ENCODE measurements at regions not wholly inside any gene's neighbourhood (a gene's known extent, or its start where the extent isn't known, plus 50 kb on each side); places are given as distances from the start of the nearest gene placed in this dataset.

DNA sequence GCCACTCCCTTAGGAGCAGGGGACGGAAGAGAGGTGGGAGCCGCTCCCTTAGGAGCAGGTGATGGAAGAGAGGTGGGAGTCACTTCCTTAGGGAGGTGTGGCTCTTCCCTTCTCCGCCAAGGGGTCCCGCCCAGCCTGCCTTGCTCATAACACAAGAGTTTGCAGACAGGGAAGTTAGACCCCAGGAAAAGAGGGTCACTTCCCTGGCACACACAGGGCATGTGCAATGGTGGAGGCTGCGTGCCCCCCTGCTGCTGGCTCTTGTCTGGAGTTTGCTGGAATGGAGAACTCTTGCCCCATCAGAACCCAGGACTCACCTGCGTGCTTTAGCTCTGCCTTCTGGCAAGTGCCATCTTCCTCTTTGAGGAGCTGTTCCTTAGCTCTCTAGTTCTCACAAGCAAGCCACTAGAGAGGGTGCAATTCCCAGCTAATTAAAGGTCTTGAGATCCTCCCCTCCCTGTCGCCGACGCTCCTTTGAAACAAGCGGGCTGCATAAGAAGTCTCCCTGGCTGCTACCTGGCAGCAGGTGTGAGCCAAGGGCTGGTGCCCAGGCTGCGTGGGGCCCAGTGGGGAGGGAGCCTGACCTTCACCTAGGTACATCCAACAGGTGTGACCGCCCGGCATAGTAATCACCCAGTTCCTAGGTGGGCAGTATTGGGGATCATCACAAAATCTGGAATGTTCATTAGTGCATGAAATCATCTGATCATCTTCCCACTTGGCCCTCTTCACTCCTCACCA is 281.6 kb downstream of the ZNF536 start:
- H3K9me3 ChIP-seq (ENCODE audit: low read length) = no peaks in the 10 kb centered on the region
- peaks cover 0 to 20% of the 10 kb centered on the region in 2 donors for H3K27me3 Mint-ChIP-seq
- H3K36me3 ChIP-seq (ENCODE audit: insufficient read depth, low read length) = no peaks in the 10 kb centered on the region
- no peak for DNase-seq
- H3K4me3 Mint-ChIP-seq = no peak overlapping the region
- H3K9me3 Mint-ChIP-seq = peaks cover 0 to 2% (median 0%) of the 10 kb centered on the region in 5 donors
- CTCF ChIA-PET = interaction anchor here (1.0 kb wide), 1 partner anchor 12 kb away, joined by 4 read pairs; no protein-coding TSS in a partner anchor
- no peaks in the 10 kb centered on the region for H3K4me1 ChIP-seq (ENCODE audit: insufficient read depth, low read length)
- POLR2A ChIA-PET = no interaction called here
- H3K27ac Mint-ChIP-seq = no peak overlapping the region
- H3K4me3 ChIP-seq (ENCODE audit: low read length) = no peak overlapping the region
- no peak overlapping the region for H3K27ac ChIP-seq (ENCODE audit: low read depth, low read length)
- H3K36me3 Mint-ChIP-seq = no peaks in the 10 kb centered on the region
- no peaks in the 10 kb centered on the region for H3K27me3 ChIP-seq (ENCODE audit: insufficient read depth, low read length, poor library complexity, severe bottlenecking)
- no peaks in the 10 kb centered on the region for H3K4me1 Mint-ChIP-seq

DNA sequence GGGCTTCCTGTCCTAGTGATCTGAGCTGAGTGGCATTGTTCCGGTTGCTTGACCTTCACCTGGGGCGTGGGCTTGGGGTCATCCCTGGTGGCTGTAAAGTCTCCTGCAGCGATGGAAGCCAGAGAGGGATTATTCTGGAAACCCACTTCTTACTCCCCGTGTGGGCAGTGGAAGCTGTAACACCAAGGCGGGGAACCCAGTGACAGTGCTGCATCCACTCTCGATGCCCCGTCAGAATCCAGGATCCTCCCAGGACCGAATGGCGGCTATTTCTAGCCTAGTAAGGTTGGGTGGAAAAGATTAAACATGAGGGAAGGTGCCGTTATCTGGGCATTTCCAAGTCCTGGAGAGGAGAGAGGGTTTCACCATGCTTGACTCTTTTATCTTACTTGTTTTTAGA is 280.6 kb downstream of the ZNF536 start:
- Mint-ChIP-seq H3K27ac (no peak overlapping the region), H3K4me1 (no peaks in the 10 kb centered on the region), H3K4me3 (no peak overlapping the region), H3K9me3 (no peaks in the 10 kb centered on the region), H3K36me3 (no peaks in the 10 kb centered on the region), H3K27me3 (peaks cover 0 to 28% of the 10 kb centered on the region in 2 donors)
- Histone ChIP-seq H3K9me3 (ENCODE audit: low read length) (no peaks in the 10 kb centered on the region), H3K4me1 (ENCODE audit: insufficient read depth, low read length) (no peaks in the 10 kb centered on the region), H3K4me3 (ENCODE audit: low read length) (no peak overlapping the region), H3K27me3 (ENCODE audit: insufficient read depth, low read length, poor library complexity, severe bottlenecking) (no peaks in the 10 kb centered on the region), H3K27ac (ENCODE audit: low read depth, low read length) (no peak overlapping the region), H3K36me3 (ENCODE audit: insufficient read depth, low read length) (no peaks in the 10 kb centered on the region)
- DNase-seq = no peak
- ChIA-PET POLR2A (no interaction called here), CTCF (interaction anchor here (1.0 kb wide), 1 partner anchor 13 kb away, joined by 4 read pairs; no protein-coding TSS in a partner anchor)

DNA sequence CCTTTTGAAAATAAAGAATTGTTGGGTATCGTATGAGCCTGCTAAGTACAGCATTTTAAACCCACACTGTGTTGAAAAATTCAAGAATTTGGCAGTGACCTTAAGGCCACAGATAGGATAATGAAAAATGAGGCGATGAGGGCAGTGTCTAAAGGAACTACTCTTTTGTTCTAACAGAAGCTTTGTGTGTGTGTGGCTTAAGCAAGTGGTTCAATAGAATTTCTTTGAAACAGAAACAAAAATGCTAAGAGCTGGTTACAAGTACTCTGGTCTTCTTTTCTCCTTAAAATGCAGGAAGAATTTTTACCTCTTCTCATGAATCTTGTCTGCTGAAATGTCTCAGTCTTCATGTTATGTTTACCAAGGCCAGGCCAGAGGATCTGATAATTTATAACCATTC is 279.5 kb downstream of the ZNF536 start:
- Histone ChIP-seq H3K36me3 (ENCODE audit: insufficient read depth, low read length) (no peaks in the 10 kb centered on the region), H3K27me3 (ENCODE audit: insufficient read depth, low read length, poor library complexity, severe bottlenecking) (no peaks in the 10 kb centered on the region), H3K27ac (ENCODE audit: low read depth, low read length) (no peak overlapping the region), H3K4me3 (ENCODE audit: low read length) (no peak overlapping the region), H3K4me1 (ENCODE audit: insufficient read depth, low read length) (no peaks in the 10 kb centered on the region), H3K9me3 (ENCODE audit: low read length) (no peaks in the 10 kb centered on the region)
- H3K36me3 Mint-ChIP-seq = no peaks in the 10 kb centered on the region
- H3K27me3 Mint-ChIP-seq = peaks cover 2 to 34% of the 10 kb centered on the region in 2 donors
- ChIA-PET CTCF (no interaction called here), POLR2A (no interaction called here)
- H3K4me1 Mint-ChIP-seq = no peaks in the 10 kb centered on the region
- H3K27ac Mint-ChIP-seq = no peak overlapping the region
- H3K9me3 Mint-ChIP-seq = no peaks in the 10 kb centered on the region
- DNase-seq = no peak
- no peak overlapping the region for H3K4me3 Mint-ChIP-seq

DNA sequence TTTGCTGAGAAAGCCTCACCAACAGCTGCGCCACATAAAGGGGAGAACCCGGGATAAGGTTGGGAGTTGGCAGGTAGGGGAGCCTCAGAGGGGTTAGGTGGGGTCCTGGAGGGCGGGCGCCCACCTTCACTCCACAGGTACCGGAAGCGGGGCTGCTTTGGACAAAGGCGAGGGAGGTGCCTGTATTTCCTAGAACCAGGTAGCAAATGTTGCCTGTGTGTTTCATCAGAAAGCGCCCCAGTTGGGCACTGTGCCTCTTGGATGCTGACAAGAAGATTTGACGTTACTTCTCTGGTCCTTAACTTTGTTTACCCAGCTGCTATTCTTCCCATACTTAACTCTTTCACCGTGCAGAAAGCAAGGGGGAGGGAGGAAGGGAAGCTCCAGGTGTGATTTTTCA is 278.9 kb downstream of the ZNF536 start:
- Mint-ChIP-seq H3K27ac (no peak overlapping the region), H3K36me3 (no peaks in the 10 kb centered on the region), H3K27me3 (peaks cover 2 to 37% of the 10 kb centered on the region in 2 donors), H3K4me3 (no peak overlapping the region), H3K9me3 (no peaks in the 10 kb centered on the region), H3K4me1 (no peaks in the 10 kb centered on the region)
- H3K27ac ChIP-seq (ENCODE audit: low read depth, low read length) = no peak overlapping the region
- ChIA-PET POLR2A (no interaction called here), CTCF (no interaction called here)
- no peaks in the 10 kb centered on the region for H3K4me1 ChIP-seq (ENCODE audit: insufficient read depth, low read length)
- no peak for DNase-seq
- H3K9me3 ChIP-seq (ENCODE audit: low read length) = no peaks in the 10 kb centered on the region
- no peaks in the 10 kb centered on the region for H3K36me3 ChIP-seq (ENCODE audit: insufficient read depth, low read length)
- H3K4me3 ChIP-seq (ENCODE audit: low read length) = no peak overlapping the region
- H3K27me3 ChIP-seq (ENCODE audit: insufficient read depth, low read length, poor library complexity, severe bottlenecking) = no peaks in the 10 kb centered on the region

DNA sequence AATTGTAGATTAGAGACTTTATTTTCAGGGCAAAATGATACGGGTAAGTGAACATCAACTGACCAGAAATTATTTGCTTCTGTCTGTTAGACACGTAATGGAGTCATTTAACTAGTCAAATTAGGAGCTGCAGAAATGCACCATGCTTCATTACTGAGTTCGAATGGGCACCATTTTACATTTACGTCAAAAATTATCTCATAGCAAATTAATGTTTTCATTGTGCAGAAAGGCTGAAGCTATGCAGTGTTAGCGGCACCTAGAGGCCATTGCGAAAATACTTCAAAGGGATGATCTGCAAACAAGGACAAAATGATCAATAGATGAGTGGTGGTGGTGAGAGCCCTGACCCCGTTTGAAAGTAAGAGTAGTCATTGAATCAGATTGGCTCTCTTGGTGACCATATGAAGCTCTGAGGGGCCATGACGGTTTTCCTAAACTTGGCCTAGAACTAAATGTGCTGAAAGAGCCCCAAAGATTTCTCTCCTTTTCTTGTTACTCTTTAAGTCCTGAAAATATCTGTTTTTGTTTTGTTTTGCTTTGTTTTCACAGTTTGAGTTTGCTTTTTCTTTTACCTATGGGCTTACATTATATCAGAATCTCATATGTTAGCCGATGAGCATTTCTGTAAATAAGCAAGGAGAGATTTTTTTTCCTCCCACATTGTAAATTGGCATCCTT is 277.9 kb downstream of the ZNF536 start:
- no peak overlapping the region for H3K27ac ChIP-seq (ENCODE audit: low read depth, low read length)
- no peaks in the 10 kb centered on the region for H3K9me3 Mint-ChIP-seq
- no peaks in the 10 kb centered on the region for H3K4me1 Mint-ChIP-seq
- CTCF ChIA-PET = interaction anchor here (0.7 kb wide), 1 partner anchor 33 kb away, joined by 3 read pairs; no protein-coding TSS in a partner anchor
- no peak overlapping the region for H3K4me3 ChIP-seq (ENCODE audit: low read length)
- POLR2A ChIA-PET = no interaction called here
- H3K4me3 Mint-ChIP-seq = no peak overlapping the region
- H3K27me3 ChIP-seq (ENCODE audit: insufficient read depth, low read length, poor library complexity, severe bottlenecking) = no peaks in the 10 kb centered on the region
- DNase-seq = no peak
- H3K4me1 ChIP-seq (ENCODE audit: insufficient read depth, low read length) = no peaks in the 10 kb centered on the region
- peaks cover 2 to 31% of the 10 kb centered on the region in 2 donors for H3K27me3 Mint-ChIP-seq
- H3K9me3 ChIP-seq (ENCODE audit: low read length) = no peaks in the 10 kb centered on the region
- H3K36me3 ChIP-seq (ENCODE audit: insufficient read depth, low read length) = no peaks in the 10 kb centered on the region
- no peak overlapping the region for H3K27ac Mint-ChIP-seq
- no peaks in the 10 kb centered on the region for H3K36me3 Mint-ChIP-seq

DNA sequence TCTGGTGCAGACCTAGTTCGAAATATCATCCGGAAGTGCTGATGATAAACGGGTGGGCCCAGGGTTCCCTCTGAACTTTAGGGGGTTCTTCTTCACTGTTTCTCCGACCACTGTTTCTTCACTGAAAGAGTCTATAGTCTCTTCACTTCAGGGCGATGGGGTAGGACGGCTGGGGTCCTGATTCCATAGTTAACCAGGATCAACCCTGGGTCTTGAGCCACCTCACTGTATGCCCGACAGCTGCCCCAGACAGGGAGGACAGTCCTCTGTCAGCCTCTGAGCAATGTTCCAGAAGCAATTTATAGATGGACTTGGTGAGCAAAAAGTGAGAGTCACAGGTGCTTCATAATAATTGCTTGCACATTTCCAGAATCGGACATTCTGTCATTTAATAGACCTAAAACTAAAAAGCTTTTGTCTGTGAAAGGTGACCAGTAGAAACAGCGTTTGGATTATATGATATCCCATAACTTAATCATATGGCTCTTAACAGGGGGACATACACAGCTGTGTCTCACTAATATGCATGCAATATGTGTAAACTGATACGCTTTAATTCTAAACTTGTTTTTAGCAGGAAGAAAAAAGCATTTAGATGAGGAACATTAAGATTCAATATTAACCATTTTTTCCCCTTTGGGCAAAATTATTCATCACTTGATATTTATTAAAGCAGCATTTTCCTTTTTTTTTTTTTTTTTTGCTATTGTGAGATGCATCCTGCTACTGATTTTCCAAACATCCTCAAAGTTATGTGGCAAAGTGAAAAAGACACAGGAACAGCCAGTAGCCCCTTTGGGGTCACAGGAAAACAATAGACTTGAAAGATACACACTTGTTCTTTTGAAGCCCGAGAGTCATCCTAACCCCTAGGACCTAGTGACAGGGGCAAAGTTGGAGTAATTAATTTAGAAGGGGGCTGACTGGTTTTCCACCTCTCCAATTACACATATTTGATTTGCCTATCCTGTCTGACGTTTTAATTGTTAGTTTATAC is 277.0 kb downstream of the ZNF536 start:
- H3K4me3 Mint-ChIP-seq = no peak overlapping the region
- no peaks in the 10 kb centered on the region for H3K4me1 ChIP-seq (ENCODE audit: insufficient read depth, low read length)
- H3K27ac Mint-ChIP-seq = no peak overlapping the region
- H3K9me3 Mint-ChIP-seq = no peaks in the 10 kb centered on the region
- no peaks in the 10 kb centered on the region for H3K9me3 ChIP-seq (ENCODE audit: low read length)
- peaks cover 2 to 31% of the 10 kb centered on the region in 2 donors for H3K27me3 Mint-ChIP-seq
- no peaks in the 10 kb centered on the region for H3K27me3 ChIP-seq (ENCODE audit: insufficient read depth, low read length, poor library complexity, severe bottlenecking)
- H3K36me3 ChIP-seq (ENCODE audit: insufficient read depth, low read length) = no peaks in the 10 kb centered on the region
- no peak overlapping the region for H3K4me3 ChIP-seq (ENCODE audit: low read length)
- no peak for DNase-seq
- CTCF ChIA-PET = no interaction called here
- H3K4me1 Mint-ChIP-seq = no peaks in the 10 kb centered on the region
- POLR2A ChIA-PET = no interaction called here
- no peaks in the 10 kb centered on the region for H3K36me3 Mint-ChIP-seq
- H3K27ac ChIP-seq (ENCODE audit: low read depth, low read length) = no peak overlapping the region

DNA sequence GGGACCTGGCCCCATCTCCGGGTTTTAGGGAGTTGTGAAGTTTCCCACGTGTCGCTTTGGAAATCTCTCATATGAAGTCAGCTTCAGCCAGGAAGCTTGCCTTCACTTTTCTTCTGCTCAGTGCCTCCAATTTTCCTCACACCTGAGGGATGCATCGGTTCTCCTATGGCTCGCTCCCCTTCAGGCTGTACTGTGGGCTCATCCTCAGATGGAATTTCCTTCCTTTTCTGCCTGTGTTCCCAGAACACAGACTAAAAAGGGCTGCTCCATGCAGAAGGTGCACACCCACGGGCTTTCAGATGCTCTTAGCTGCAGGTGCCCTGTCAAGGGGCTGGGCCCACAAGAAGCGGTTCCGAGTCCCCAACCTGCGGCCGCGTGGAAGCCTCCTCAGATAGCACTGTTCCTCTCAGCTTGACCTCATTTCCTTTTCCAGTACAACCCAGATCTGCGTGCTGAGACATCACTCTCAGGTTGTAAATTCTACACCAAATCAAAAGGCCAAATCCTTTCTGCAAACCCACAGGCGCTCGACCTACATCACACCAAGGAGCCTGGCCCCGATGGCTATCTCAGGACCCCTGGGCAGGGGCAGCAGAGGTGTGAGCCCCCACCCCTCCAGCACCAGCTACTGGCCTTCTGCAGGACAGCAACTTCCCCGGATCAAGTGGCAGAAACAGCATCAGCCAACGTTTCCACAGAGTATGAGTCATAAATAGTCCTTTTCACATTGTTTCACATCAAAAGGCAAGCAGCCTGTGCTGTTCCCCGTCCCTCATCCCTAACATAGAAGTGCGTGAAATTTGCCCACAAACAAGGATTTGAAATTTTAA is 275.9 kb downstream of the ZNF536 start:
- Histone ChIP-seq H3K4me1 (ENCODE audit: insufficient read depth, low read length) (no peaks in the 10 kb centered on the region), H3K36me3 (ENCODE audit: insufficient read depth, low read length) (no peaks in the 10 kb centered on the region), H3K9me3 (ENCODE audit: low read length) (no peaks in the 10 kb centered on the region), H3K4me3 (ENCODE audit: low read length) (no peak overlapping the region), H3K27ac (ENCODE audit: low read depth, low read length) (no peak overlapping the region), H3K27me3 (ENCODE audit: insufficient read depth, low read length, poor library complexity, severe bottlenecking) (no peaks in the 10 kb centered on the region)
- H3K36me3 Mint-ChIP-seq = no peaks in the 10 kb centered on the region
- ChIA-PET CTCF (no interaction called here), POLR2A (no interaction called here)
- no peak for DNase-seq
- no peak overlapping the region for H3K27ac Mint-ChIP-seq
- peaks cover 2 to 28% of the 10 kb centered on the region in 2 donors for H3K27me3 Mint-ChIP-seq
- H3K9me3 Mint-ChIP-seq = no peaks in the 10 kb centered on the region
- H3K4me1 Mint-ChIP-seq = no peaks in the 10 kb centered on the region
- no peak overlapping the region for H3K4me3 Mint-ChIP-seq

Measured in CD8-positive, alpha-beta memory T cell (primary cell).